GM23338 (cell line): ENCODE measurements at regions not wholly inside any gene's neighbourhood (a gene's known extent, or its start where the extent isn't known, plus 50 kb on each side); places are given as distances from the start of the nearest gene placed in this dataset.

ENCODE experiments used
- ATAC-seq: fragments of 200-7000 bp; cut with Tn5 transposase; 3 replicates; pipeline ENCODE4 v1.9.1; 2020
- DNase-seq: peaks from one replicate; pipeline ENCODE4 v3.0.0-alpha.2; 2015; ENCODE audit warnings: low spot score
- H2AFZ ChIP-seq: fragments of 200-600 bp; sonication (generic); 2 replicates; pipeline ENCODE4 v1.8.0; 2016; ENCODE audit warnings: antibody characterized with exemption, mild to moderate bottlenecking, moderate library complexity
- H3F3A ChIP-seq: fragments of 200-600 bp; sonication (generic); replicated peaks from 2 replicates; pipeline ENCODE4 v1.8.0; 2017; ENCODE audit warnings: antibody characterized with exemption, mixed run types, low read depth
- H3K27ac ChIP-seq: fragments of 200-600 bp; sonication (generic); 2 replicates; pipeline ENCODE4 v1.6.1; 2016; ENCODE audit warnings: low read depth
- H3K27me3 ChIP-seq: fragments of 200-600 bp; sonication (generic); 2 replicates; pipeline ENCODE4 v1.8.0; 2016; ENCODE audit warnings: mild to moderate bottlenecking, mixed run types, moderate library complexity; ENCODE audit not compliant: insufficient read depth
- H3K36me3 ChIP-seq: fragments of 200-600 bp; sonication (generic); 2 replicates; pipeline ENCODE4 v1.8.0; 2016; ENCODE audit warnings: mild to moderate bottlenecking; ENCODE audit not compliant: insufficient read depth
- H3K4me1 ChIP-seq: fragments of 200-600 bp; sonication (generic); 2 replicates; pipeline ENCODE4 v1.8.0; 2016; ENCODE audit warnings: mild to moderate bottlenecking, moderate library complexity; ENCODE audit not compliant: insufficient read depth
- H3K4me2 ChIP-seq: fragments of 200-600 bp; sonication (generic); 2 replicates; pipeline ENCODE4 v1.7.1; 2017; ENCODE audit warnings: mixed run types
- H3K4me3 ChIP-seq: fragments of 200-600 bp; sonication (generic); 2 replicates; pipeline ENCODE4 v1.6.1; 2016; ENCODE audit warnings: mixed run types
- H3K79me2 ChIP-seq: fragments of 200-600 bp; sonication (generic); replicated peaks from 2 replicates; pipeline ENCODE4 v1.8.0; 2017; ENCODE audit warnings: mild to moderate bottlenecking; ENCODE audit not compliant: insufficient read depth
- H3K9me2 ChIP-seq: fragments of 200-600 bp; sonication (generic); 2 replicates; pipeline ENCODE4 v1.8.0; 2017; ENCODE audit not compliant: insufficient read depth
- H4K20me1 ChIP-seq: fragments of 200-600 bp; sonication (generic); replicated peaks from 2 replicates; pipeline ENCODE4 v1.8.0; 2017; ENCODE audit warnings: mild to moderate bottlenecking; ENCODE audit not compliant: insufficient read depth
- H3K27ac Mint-ChIP-seq: 2 replicates; pipeline ENCODE4 v1.8.0; 2020; ENCODE audit warnings: inconsistent platforms, mild to moderate bottlenecking, moderate library complexity, mixed read lengths
- H3K27me3 Mint-ChIP-seq: 3 replicates; pipeline ENCODE4 v1.8.0; 2022; ENCODE audit warnings: low read depth, mild to moderate bottlenecking, moderate library complexity, mixed read lengths, inconsistent platforms; ENCODE audit not compliant: insufficient read depth, poor library complexity
- H3K36me3 Mint-ChIP-seq: 3 replicates; pipeline ENCODE4 v1.8.0; 2021; ENCODE audit warnings: low read depth, mild to moderate bottlenecking, inconsistent platforms, moderate library complexity, mixed read lengths
- H3K4me1 Mint-ChIP-seq: 3 replicates; pipeline ENCODE4 v1.8.0; 2020; ENCODE audit warnings: mild to moderate bottlenecking, inconsistent platforms, mixed read lengths
- H3K4me3 Mint-ChIP-seq: 3 replicates; pipeline ENCODE4 v1.8.0; 2021; ENCODE audit warnings: moderate library complexity, mild to moderate bottlenecking, inconsistent platforms, mixed read lengths
- H3K9me3 Mint-ChIP-seq: 3 replicates; pipeline ENCODE4 v1.8.0; 2020; ENCODE audit warnings: moderate library complexity, mild to moderate bottlenecking, inconsistent platforms, mixed read lengths
- CREB1 ChIP-seq: fragments of 250-450 bp; sonication (Bioruptor Pico); IDR thresholded peaks from 2 replicates; pipeline ENCODE4 v1.5.0; 2020; ENCODE audit warnings: low read depth, mild to moderate bottlenecking, moderate library complexity
- CTCF ChIP-seq, 2 experiments: fragments of 200-600 bp in 1 of 2; sonication (generic) in 1 of 2; conservative IDR thresholded peaks; 2 replicates each; pipeline versions ENCODE4 v1.5.1 to v1.6.1; 2016 to 2017; ENCODE audit warnings: antibody characterized with exemption in 2 of 2, low read depth in 2 of 2, mild to moderate bottlenecking in 2 of 2, moderate library complexity in 1 of 2
- EZH2 ChIP-seq: fragments of 200-600 bp; sonication (generic); IDR thresholded peaks from one replicate; pipeline ENCODE4 v1.8.0; 2017; ENCODE audit warnings: antibody characterized with exemption, mild to moderate bottlenecking, low read depth; ENCODE audit not compliant: unreplicated experiment
- JUNB ChIP-seq: IDR thresholded peaks from one replicate; pipeline ENCODE4 v1.6.1; 2016; ENCODE audit warnings: antibody characterized with exemption; ENCODE audit not compliant: unreplicated experiment
- NANOG ChIP-seq: IDR thresholded peaks from 2 replicates; pipeline ENCODE4 v1.6.1; 2016; ENCODE audit warnings: antibody characterized with exemption, borderline replicate concordance
- REST ChIP-seq: IDR thresholded peaks from one replicate; pipeline ENCODE4 v1.6.1; 2018; ENCODE audit warnings: antibody characterized with exemption; ENCODE audit not compliant: unreplicated experiment
- STAT1 ChIP-seq: IDR thresholded peaks from one replicate; pipeline ENCODE4 v1.6.1; 2016; ENCODE audit warnings: antibody characterized with exemption; ENCODE audit not compliant: unreplicated experiment
- ZNF114 ChIP-seq: fragments of 250-450 bp; sonication (Bioruptor Pico); IDR thresholded peaks from 2 replicates; pipeline ENCODE4 v1.5.0; 2020; ENCODE audit warnings: mild to moderate bottlenecking, moderate library complexity
- ZNF331 ChIP-seq: fragments of 250-450 bp; sonication (Bioruptor Pico); IDR thresholded peaks from 2 replicates; pipeline ENCODE4 v1.5.0; 2020; ENCODE audit warnings: low read depth, mild to moderate bottlenecking, moderate library complexity
- ZNF462 ChIP-seq: fragments of 250-450 bp; sonication (Bioruptor Pico); IDR thresholded peaks from 2 replicates; pipeline ENCODE4 v1.5.0; 2020; ENCODE audit warnings: mild to moderate bottlenecking, moderate library complexity

- TF ChIP-seq ZNF462 (CRISPR knock-in tag) (no peak), CREB1 (CRISPR knock-in tag) (no peak), ZNF114 (CRISPR knock-in tag) (no peak), EZH2 (no peak), STAT1 (no peak), ZNF331 (CRISPR knock-in tag) (no peak), NANOG (no peak), JUNB (no peak)
These were observed 80.8 kb upstream of the CRHR1 start (continued) for GRCh38 chr17:45703348-45703747.

GRCh38 chr17:45703806-45704205, 80.3 kb upstream of the CRHR1 start:
- Mint-ChIP-seq H3K4me1 (peaks cover 11% of the 10 kb centered on the region; the same call in 2 of the 3 replicates), H3K27ac (no peak overlapping the region), H3K27me3 (peaks cover 5% of the 10 kb centered on the region), H3K36me3 (no peaks in the 10 kb centered on the region), H3K9me3 (no peaks in the 10 kb centered on the region), H3K4me3 (no peak overlapping the region)
- Histone ChIP-seq H2AFZ (no peak overlapping the region), H3K27ac (no peak overlapping the region), H3F3A (no peaks in the 10 kb centered on the region), H3K4me1 (peaks cover 7% of the 10 kb centered on the region; the same call in 1 of the 2 replicates), H3K4me2 (no peak overlapping the region), H4K20me1 (no peaks in the 10 kb centered on the region), H3K27me3 (no peaks in the 10 kb centered on the region), H3K9me2 (no peaks in the 10 kb centered on the region), H3K4me3 (no peak overlapping the region), H3K36me3 (no peaks in the 10 kb centered on the region), H3K79me2 (no peaks in the 10 kb centered on the region)
- DNase-seq (no peak), ATAC-seq (no peak)
- TF ChIP-seq CTCF (conservative IDR thresholded peaks at IDR 0.05; ENCODE audit: low read depth in 2 of 2), result no peak
- TF ChIP-seq REST, result no peak
- no peak for TF ChIP-seq JUNB
